ENCODE measurements at regions not wholly inside any gene's neighbourhood (a gene's known extent, or its start where the extent isn't known, plus 50 kb on each side); places are given as distances from the start of the nearest gene placed in this dataset.

- TF ChIP-seq, protein P1, sequence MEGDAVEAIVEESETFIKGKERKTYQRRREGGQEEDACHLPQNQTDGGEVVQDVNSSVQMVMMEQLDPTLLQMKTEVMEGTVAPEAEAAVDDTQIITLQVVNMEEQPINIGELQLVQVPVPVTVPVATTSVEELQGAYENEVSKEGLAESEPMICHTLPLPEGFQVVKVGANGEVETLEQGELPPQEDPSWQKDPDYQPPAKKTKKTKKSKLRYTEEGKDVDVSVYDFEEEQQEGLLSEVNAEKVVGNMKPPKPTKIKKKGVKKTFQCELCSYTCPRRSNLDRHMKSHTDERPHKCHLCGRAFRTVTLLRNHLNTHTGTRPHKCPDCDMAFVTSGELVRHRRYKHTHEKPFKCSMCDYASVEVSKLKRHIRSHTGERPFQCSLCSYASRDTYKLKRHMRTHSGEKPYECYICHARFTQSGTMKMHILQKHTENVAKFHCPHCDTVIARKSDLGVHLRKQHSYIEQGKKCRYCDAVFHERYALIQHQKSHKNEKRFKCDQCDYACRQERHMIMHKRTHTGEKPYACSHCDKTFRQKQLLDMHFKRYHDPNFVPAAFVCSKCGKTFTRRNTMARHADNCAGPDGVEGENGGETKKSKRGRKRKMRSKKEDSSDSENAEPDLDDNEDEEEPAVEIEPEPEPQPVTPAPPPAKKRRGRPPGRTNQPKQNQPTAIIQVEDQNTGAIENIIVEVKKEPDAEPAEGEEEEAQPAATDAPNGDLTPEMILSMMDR (IDR thresholded peaks at IDR 0.05; ENCODE audit: control insufficient read depth, extremely low read depth, insufficient read depth): no peak
- no peak for DNase-seq (ENCODE audit: low read depth)
Measured at GRCh38 chr2:168402531-168402930, 53.5 kb upstream of the CERS6 start.

DNA sequence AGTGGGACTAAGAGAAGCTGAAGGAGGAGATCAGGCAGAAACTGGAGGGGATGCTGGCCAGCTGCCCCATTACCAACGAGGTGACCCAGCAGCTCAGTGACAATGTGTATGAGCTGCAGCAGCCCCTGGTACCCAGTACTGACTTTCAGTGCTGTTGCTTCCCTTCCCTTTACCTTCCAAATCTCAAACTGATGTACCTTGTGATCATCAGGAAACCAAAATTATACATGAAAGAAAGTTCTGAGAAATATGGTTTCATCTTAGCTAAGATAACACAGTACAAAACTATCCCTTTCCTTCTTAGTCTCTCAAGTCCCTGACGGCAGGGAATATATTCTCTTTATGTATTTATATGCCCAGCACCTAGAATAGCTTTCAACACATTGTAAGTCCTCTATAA, 52.3 kb upstream of the CERS6 start:
- DNase-seq (ENCODE audit: low read depth): no peak
- TF ChIP-seq, protein P1 (IDR thresholded peaks at IDR 0.05; ENCODE audit: control insufficient read depth, extremely low read depth, insufficient read depth): no peak
- no peak overlapping the region for H3K4me3 ChIP-seq (ENCODE audit: low read depth, low read length)

More at GRCh38 chr2:168402531-168402930, 53.5 kb upstream of the CERS6 start:
- no peak overlapping the region for H3K4me3 ChIP-seq (ENCODE audit: low read depth, low read length)

- TF ChIP-seq, protein P1 (IDR thresholded peaks at IDR 0.05; ENCODE audit: control insufficient read depth, extremely low read depth, insufficient read depth): no peak
- H3K4me3 ChIP-seq (ENCODE audit: low read depth, low read length): no peak overlapping the region
- no peak for DNase-seq (ENCODE audit: low read depth)
Measured at GRCh38 chr2:168404764-168405163, 51.3 kb upstream of the CERS6 start.

Data from LNCaP clone FGC (cell line).